Activated CD4-positive, CD25-positive, alpha-beta regulatory T cell treated with anti-CD3 and anti-CD28 coated beads, Interleukin-2, amount 50 U/mL, for 24 hours (primary cell): ENCODE measurements at regions not wholly inside any gene's neighbourhood (a gene's known extent, or its start where the extent isn't known, plus 50 kb on each side); places are given as distances from the start of the nearest gene placed in this dataset.
"Not testable (repeated sequence)": the region's sequence is repeated elsewhere in the genome, so short reads cannot be mapped to it uniquely, and the experiment has no call there.

Source experiments
- ATAC-seq, 2 donors: fragments of 150-1000 bp; cut with Tn5 transposase; one replicate each; pipeline ENCODE4 v1.10.0; 2021; ENCODE audit warnings: mild to moderate bottlenecking in 1 of 2, moderate library complexity in 1 of 2

- no peak for ATAC-seq
These were observed 193.0 kb upstream of the IGFBP7 start for GRCh38 chr4:57303012-57303751.

GRCh38 chr4:57300300-57300699 lies 190.1 kb upstream of the IGFBP7 start:
- ATAC-seq, result not testable (repeated sequence)

- ATAC-seq, result no peak
These were observed 181.7 kb upstream of the IGFBP7 start for GRCh38 chr4:57291911-57292310.

- ATAC-seq, result no peak
These were observed 177.8 kb upstream of the IGFBP7 start for GRCh38 chr4:57287687-57288604.

GRCh38 chr4:57282933-57283310 lies 172.7 kb upstream of the IGFBP7 start:
- ATAC-seq, result no peak

- ATAC-seq, result no peak
These were observed 170.3 kb upstream of the IGFBP7 start for GRCh38 chr4:57280481-57280880.

GRCh38 chr4:57278780-57279179 lies 168.6 kb upstream of the IGFBP7 start:
- no peak for ATAC-seq

- ATAC-seq, result no peak
These were observed 163.9 kb upstream of the IGFBP7 start for GRCh38 chr4:57274082-57274481.

GRCh38 chr4:57270346-57270745 lies 160.2 kb upstream of the IGFBP7 start:
- ATAC-seq, result no peak

GRCh38 chr4:57265831-57266582 lies 155.8 kb upstream of the IGFBP7 start:
- ATAC-seq, result no peak

GRCh38 chr4:57254754-57255153 lies 144.6 kb upstream of the IGFBP7 start:
- no peak for ATAC-seq

GRCh38 chr4:57249083-57249482 lies 138.9 kb upstream of the IGFBP7 start:
- no peak for ATAC-seq

GRCh38 chr4:57243076-57243475 lies 132.9 kb upstream of the IGFBP7 start:
- no peak for ATAC-seq

GRCh38 chr4:57234252-57234775 lies 124.1 kb upstream of the IGFBP7 start:
- no peak for ATAC-seq

GRCh38 chr4:57233386-57233785 lies 123.2 kb upstream of the IGFBP7 start:
- ATAC-seq, result no peak

GRCh38 chr4:57231781-57232180 lies 121.6 kb upstream of the IGFBP7 start:
- ATAC-seq, result no peak

GRCh38 chr4:57220734-57221133 lies 110.5 kb upstream of the IGFBP7 start:
- ATAC-seq, result no peak

GRCh38 chr4:57220172-57220571 lies 110.0 kb upstream of the IGFBP7 start:
- ATAC-seq, result no peak

GRCh38 chr4:57219431-57219830 lies 109.2 kb upstream of the IGFBP7 start:
- no peak for ATAC-seq

GRCh38 chr4:57214654-57215411 lies 104.6 kb upstream of the IGFBP7 start:
- ATAC-seq, result no peak

GRCh38 chr4:57211131-57211530 lies 100.9 kb upstream of the IGFBP7 start:
- ATAC-seq, result no peak

GRCh38 chr4:57206172-57206571 lies 96.0 kb upstream of the IGFBP7 start:
- ATAC-seq, result no peak
